HG03354 (cell line): ENCODE measurements at regions not wholly inside any gene's neighbourhood (a gene's known extent, or its start where the extent isn't known, plus 50 kb on each side); places are given as distances from the start of the nearest gene placed in this dataset.
"Not testable (repeated sequence)": the region's sequence is repeated elsewhere in the genome, so short reads cannot be mapped to it uniquely, and the experiment has no call there.

Experiments
- ATAC-seq: cut with Tn5 transposase; IDR thresholded peaks from one replicate; pipeline ENCODE4 v1.9.1; 2021; ENCODE audit warnings: mild to moderate bottlenecking; ENCODE audit not compliant: unreplicated experiment, poor library complexity, severe bottlenecking

DNA sequence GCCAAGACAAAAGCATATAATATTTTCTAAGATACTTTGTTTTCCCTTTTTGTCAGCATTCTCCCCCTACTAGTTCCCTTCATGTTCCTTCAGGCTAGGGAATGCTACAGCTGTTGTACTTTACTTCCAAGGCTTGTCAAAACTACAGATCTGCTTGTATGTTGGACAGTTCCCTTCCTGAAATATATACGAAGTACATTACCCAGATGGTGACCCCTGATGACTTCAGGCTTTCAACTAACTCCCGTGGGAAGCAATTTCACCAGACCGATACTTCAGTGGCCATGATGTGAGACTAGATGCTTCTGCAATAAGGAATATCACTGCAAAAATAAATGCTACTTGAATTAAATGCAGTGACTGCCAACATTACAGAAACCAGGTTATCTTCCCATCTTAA, 332.8 kb downstream of the SH2D1A start:
- ATAC-seq = no peak

- ATAC-seq = no peak
Observed at GRCh38 chrX:124680287-124680686, 333.9 kb downstream of the SH2D1A start.

GRCh38 chrX:124690495-124690894, 344.1 kb downstream of the SH2D1A start:
- ATAC-seq = no peak

DNA sequence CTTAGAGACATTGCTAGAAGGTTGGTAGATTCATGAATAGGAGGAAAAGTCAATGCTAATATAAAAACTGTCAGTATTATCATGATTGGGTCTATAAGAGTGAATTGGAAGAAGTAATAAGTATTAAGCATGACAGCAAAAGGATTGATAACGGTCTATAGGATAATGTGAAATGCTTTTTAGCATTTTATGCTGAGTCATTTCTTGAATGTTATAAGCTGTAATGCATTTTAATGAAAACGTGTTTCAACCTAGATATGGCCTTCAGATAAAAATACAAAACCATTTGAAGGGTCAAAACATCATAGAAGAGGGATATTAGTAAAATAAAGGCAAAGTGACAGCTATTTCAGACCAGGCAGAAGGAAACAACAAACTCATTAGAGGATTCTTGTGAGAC, 353.5 kb downstream of the SH2D1A start:
- ATAC-seq = no peak

DNA sequence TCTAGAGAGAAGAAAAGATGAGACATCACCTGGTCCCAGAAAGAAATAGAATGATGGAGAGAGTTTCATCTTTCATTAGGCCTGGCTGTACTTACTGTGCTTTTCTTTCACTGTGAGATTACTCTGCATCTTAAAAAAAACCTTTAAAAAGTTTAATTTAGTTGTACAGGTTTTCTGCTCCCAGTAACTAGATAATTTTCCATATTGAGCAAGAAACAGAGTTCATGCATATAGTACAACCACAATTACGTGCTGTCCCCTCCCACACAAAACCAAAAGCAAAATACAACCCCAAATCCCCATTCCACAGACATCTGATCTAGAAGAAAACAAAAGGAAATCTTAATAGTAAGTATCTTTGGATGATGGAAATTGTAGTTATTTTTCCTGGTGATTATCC, 371.2 kb downstream of the SH2D1A start:
- no peak for ATAC-seq

DNA sequence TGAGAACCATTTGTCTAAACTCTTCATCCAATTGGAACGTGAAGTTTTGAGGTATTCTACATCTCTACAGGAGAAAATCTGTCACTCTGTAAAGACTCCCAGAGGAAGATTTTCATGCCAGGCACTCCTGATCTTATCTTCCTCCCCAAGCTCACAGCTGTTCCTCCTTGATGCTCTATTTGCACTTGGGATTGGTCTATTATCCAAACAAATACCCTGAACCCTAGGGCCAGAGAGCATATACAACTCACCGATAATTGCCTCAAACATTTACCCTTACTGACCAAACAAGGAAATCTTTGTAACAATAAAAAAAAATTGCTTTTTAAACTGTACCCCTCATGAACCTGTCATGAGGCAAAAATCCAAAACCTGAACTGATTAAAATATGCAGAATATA, 372.7 kb downstream of the SH2D1A start:
- ATAC-seq = no peak

DNA sequence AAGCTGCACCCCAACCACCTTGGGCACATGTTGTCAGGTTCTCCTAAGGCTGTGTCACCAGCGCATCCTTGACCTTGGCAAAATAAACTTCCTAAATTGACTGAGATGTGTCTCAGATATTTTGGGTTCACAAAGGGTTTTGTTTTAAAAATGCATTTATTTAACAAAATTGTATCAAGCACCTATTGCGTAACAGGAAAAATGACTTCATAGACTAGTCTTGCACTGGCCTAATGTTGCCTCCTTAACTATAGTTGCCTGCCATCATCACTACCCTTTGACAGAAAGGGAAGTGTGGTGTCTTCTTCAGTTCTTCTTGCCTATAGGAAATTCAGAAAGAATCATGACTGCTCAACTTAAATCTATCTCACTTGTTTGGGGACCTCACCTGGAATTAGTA, 374.2 kb downstream of the SH2D1A start:
- no peak for ATAC-seq

DNA sequence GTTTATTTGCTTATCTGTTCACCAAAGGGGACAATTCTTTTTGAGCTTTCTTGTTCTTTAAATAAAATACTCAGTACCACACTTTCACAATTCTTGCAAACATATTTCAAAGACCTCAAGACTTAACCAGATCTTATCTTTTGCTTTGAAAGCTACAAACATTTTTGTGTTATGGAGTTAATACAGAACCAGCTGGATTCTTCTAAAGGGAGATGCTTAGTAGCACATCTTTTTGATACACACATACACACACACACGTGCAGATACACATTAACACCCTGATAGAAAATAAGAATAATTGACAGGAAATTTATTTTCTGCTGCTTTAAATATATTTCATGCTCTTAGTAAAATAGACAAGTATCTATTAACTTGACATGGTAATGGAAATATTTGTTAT, 379.1 kb downstream of the SH2D1A start:
- ATAC-seq = no peak

DNA sequence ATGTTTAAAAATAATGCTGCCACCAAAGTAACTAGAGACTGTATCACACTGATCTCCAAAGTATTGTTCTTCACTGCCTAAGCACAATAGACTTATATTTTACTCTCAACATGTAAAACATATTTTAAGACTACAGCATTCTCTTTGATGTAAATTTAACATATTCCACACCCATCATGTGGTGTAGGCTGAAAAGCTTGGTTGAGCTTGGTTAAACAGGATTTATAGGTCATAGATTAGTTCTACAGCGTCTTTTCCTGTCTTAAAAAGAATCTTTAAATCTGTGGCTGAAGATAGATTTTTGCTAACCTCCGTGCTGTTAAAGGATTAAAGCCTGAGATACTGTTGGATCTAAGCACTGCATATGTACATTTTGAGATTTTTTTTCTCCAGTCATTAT, 379.9 kb downstream of the SH2D1A start:
- no peak for ATAC-seq

GRCh38 chrX:124726881-124727280, 380.5 kb downstream of the SH2D1A start:
- ATAC-seq = no peak

DNA sequence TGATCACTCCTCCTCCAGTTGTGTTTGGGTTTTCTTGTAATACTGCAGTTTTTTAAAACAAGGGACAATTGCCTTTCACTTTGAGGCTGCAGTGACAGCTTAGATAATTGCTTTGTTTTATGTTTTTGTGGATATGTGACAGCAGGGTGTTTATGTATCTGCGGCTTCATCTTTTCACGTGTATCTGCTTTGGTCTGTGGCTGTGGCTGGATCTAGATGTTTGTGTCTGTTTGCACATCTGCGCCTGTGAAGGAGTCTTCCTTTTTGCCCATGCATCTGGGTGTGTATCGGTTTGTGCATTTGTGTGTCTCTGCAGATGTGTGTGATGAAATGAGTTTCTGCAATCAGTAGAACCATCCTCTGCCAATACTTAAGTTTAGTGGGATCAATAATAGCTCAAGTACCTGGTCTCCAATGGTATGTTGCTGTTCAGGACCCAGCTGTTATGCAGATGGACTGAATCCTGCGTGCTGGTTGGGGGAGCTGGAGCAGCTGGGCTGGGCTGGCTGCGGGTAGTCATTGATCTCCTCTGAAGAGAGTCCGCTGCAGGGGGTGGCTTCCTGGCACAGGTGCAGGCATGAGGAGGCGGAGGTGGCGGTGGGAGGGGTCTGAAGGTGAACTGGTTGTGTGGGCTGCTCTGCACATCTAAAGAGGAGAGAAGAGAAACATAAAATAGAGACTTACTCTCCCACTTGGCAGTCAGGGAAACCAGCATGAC, 390.3 kb downstream of the SH2D1A start:
- ATAC-seq = no peak

DNA sequence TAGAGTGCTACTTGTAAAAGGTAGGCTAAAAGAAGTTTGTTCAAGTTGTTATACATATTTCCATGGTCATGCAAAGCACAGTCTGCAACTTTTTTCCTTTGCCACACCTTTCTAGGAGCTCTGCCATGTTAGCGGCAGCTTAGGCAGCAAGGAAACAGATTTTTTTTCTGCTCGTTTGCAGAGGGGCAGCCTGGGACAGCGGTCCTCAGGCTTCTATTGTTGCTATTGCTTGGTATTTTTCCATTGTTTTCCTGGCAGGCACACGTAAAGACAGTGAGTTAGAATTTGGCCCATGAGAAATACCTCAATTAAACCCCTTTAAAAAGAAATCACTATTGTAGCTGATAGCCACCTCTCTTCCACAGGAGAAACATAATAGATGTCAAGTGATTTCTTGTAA, 391.4 kb downstream of the SH2D1A start:
- ATAC-seq = no peak

DNA sequence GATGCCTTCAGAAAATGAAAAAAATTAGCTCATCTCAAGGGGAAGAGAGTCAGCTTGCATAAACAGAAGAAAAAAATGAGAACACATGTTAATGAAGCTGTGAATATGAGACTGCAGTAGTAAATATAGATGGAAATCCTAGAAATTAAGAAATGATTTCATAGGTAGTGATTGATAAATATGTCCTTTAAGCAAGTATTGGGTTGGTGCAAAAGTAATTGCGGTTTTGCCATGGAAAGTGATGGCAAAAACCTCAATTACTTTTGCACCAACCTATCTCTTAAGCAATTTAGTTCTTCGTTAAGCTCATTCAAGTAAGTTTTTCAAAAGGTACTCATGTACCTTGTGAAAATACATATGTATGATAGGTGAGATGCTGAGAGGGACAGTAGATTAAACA, 400.9 kb downstream of the SH2D1A start:
- no peak for ATAC-seq

- no peak for ATAC-seq
Observed at GRCh38 chrX:124764354-124764753, 418.0 kb downstream of the SH2D1A start.

DNA sequence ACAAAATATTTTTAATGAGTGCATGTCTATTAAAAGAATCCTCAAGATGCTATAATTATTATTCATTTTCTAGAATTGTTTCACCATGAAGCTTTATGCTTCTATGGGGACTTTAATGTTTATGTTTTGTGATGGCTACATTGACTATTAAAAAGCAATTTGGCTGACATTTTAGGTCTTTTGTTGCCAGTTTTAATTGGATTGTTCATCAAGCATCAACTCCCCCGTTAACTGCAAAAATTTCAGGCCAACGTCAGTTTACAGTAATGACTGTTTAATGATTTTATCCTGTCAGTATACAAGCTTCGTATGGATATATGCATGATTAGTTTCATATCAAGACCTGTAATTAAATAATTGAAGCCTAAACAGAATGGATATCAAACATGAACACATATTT, 422.8 kb downstream of the SH2D1A start:
- no peak for ATAC-seq

DNA sequence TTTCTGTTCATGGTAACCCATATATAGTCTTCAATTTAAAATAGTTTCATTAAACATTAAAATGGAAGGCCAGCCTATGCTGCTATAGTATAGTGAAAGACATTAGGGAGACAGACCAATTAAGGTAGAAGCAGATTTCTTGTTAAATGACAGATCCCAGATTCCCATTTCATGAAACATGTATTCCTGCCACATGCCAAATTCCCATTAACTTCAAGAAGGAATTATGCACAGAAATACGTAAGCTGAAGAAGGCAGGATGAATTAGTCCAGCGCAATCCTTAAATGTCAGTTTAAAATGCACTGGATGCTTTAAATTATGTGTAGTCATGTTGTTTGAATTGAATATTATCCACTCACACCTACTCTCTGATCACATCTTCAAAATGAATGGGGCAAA, 424.9 kb downstream of the SH2D1A start:
- no peak for ATAC-seq

- not testable (repeated sequence) for ATAC-seq
Observed at GRCh38 chrX:124788253-124788652, 441.9 kb downstream of the SH2D1A start.

GRCh38 chrX:124789874-124790273, 443.5 kb downstream of the SH2D1A start:
- not testable (repeated sequence) for ATAC-seq

DNA sequence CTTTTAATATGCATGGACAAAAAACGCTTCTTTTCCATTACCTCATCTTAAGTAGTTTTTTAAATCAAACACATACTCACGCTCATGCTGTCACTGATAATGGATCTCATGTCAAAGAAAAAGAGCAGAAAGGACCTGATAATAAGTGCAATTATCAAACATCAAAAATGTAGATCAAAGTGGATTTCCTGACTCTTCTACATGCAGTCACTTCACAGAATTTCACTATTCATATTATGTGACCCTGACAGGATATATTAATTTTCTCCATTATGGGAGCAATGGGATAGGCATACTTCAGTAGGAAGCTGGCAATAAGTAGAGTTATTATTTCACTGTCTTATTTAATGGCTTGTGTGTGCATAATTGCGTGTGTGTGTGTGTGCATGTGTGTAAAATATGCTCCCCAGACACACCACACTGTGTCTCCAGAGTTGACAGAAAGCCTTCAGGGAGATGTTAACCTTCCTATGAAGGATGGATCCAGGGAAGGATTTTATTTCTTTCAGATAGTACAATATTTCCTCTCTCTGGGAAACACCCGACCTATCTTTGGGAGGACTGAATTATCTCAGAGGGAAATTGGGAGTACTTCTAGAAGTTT, 445.2 kb downstream of the SH2D1A start:
- ATAC-seq = no peak

DNA sequence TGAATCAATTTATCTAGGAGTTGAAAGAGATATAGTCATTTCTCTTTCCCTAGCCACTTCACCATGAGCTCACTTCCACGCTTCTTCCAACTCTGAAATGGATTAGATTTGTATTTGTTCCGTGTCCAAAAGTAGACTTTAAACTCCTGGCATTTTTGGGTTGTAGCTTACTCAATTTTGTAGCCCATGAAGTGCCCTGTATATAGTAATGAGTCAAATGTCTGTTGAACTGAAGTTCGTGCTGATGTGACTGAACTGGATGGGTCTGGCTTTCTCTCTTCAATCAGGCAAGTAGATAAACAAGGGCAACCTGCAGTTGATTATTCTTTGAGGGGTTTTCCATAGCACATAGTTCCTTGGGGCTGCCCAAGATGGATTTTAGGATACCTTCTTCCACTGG, 450.6 kb downstream of the SH2D1A start:
- no peak for ATAC-seq

- no peak for ATAC-seq
Observed at GRCh38 chrX:124804962-124805361, 458.6 kb downstream of the SH2D1A start.

GRCh38 chrX:124805486-124805885, 459.1 kb downstream of the SH2D1A start:
- no peak for ATAC-seq
